HG02678 (cell line): ENCODE measurements at regions not wholly inside any gene's neighbourhood (a gene's known extent, or its start where the extent isn't known, plus 50 kb on each side); places are given as distances from the start of the nearest gene placed in this dataset.

ENCODE experiments used
- ATAC-seq: cut with Tn5 transposase; IDR thresholded peaks from one replicate; pipeline ENCODE4 v1.9.1; 2021; ENCODE audit warnings: mild to moderate bottlenecking, moderate library complexity; ENCODE audit not compliant: unreplicated experiment

GRCh38 chr7:16172366-16172765 lies 249.0 kb downstream of the CRPPA start:
- no peak for ATAC-seq

- ATAC-seq = no peak
These were observed 249.4 kb downstream of the CRPPA start for GRCh38 chr7:16171928-16172327.

GRCh38 chr7:16170671-16171070 lies 250.7 kb downstream of the CRPPA start:
- ATAC-seq = no peak

- no peak for ATAC-seq
These were observed 251.8 kb downstream of the CRPPA start for GRCh38 chr7:16169537-16169936.

- no peak for ATAC-seq
These were observed 253.8 kb downstream of the CRPPA start for GRCh38 chr7:16167526-16167925.

GRCh38 chr7:16144361-16144760 lies 277.0 kb downstream of the CRPPA start:
- ATAC-seq = no peak

GRCh38 chr7:16137944-16138343 lies 283.4 kb downstream of the CRPPA start:
- ATAC-seq = no peak

GRCh38 chr7:16136896-16137295 lies 284.4 kb downstream of the CRPPA start:
- ATAC-seq = no peak

- no peak for ATAC-seq
These were observed 285.7 kb downstream of the CRPPA start for GRCh38 chr7:16135658-16136057.

- ATAC-seq = no peak
These were observed 290.9 kb downstream of the CRPPA start for GRCh38 chr7:16130111-16131110.

- ATAC-seq = no peak
These were observed 291.8 kb downstream of the CRPPA start for GRCh38 chr7:16129431-16130110.

- no peak for ATAC-seq
These were observed 298.1 kb downstream of the CRPPA start for GRCh38 chr7:16123117-16123770.

GRCh38 chr7:16121876-16122390 lies 299.4 kb downstream of the CRPPA start:
- ATAC-seq = no peak

- no peak for ATAC-seq
These were observed 306.0 kb downstream of the CRPPA start for GRCh38 chr7:16115374-16115773.

GRCh38 chr7:16114633-16115032 lies 306.7 kb downstream of the CRPPA start:
- ATAC-seq = no peak

GRCh38 chr7:16114071-16114470 lies 307.3 kb downstream of the CRPPA start:
- no peak for ATAC-seq

- no peak for ATAC-seq
These were observed 308.3 kb downstream of the CRPPA start for GRCh38 chr7:16113058-16113457.

- ATAC-seq = no peak
These were observed 314.5 kb downstream of the CRPPA start for GRCh38 chr7:16106869-16107268.

GRCh38 chr7:16106300-16106699 lies 315.0 kb downstream of the CRPPA start:
- no peak for ATAC-seq

- no peak for ATAC-seq
These were observed 322.0 kb downstream of the CRPPA start for GRCh38 chr7:16099302-16099849.

- ATAC-seq = no peak
These were observed 322.7 kb downstream of the CRPPA start for GRCh38 chr7:16098585-16099179.
